GM23338 (cell line): ENCODE measurements at regions not wholly inside any gene's neighbourhood (a gene's known extent, or its start where the extent isn't known, plus 50 kb on each side); places are given as distances from the start of the nearest gene placed in this dataset.

Experiments
- ATAC-seq: fragments of 200-7000 bp; cut with Tn5 transposase; 3 replicates; pipeline ENCODE4 v1.9.1; 2020
- DNase-seq: peaks from one replicate; pipeline ENCODE4 v3.0.0-alpha.2; 2015; ENCODE audit warnings: low spot score
- H2AFZ ChIP-seq: fragments of 200-600 bp; sonication (generic); 2 replicates; pipeline ENCODE4 v1.8.0; 2016; ENCODE audit warnings: antibody characterized with exemption, mild to moderate bottlenecking, moderate library complexity
- H3F3A ChIP-seq: fragments of 200-600 bp; sonication (generic); replicated peaks from 2 replicates; pipeline ENCODE4 v1.8.0; 2017; ENCODE audit warnings: antibody characterized with exemption, mixed run types, low read depth
- H3K27ac ChIP-seq: fragments of 200-600 bp; sonication (generic); 2 replicates; pipeline ENCODE4 v1.6.1; 2016; ENCODE audit warnings: low read depth
- H3K27me3 ChIP-seq: fragments of 200-600 bp; sonication (generic); 2 replicates; pipeline ENCODE4 v1.8.0; 2016; ENCODE audit warnings: mild to moderate bottlenecking, mixed run types, moderate library complexity; ENCODE audit not compliant: insufficient read depth
- H3K36me3 ChIP-seq: fragments of 200-600 bp; sonication (generic); 2 replicates; pipeline ENCODE4 v1.8.0; 2016; ENCODE audit warnings: mild to moderate bottlenecking; ENCODE audit not compliant: insufficient read depth
- H3K4me1 ChIP-seq: fragments of 200-600 bp; sonication (generic); 2 replicates; pipeline ENCODE4 v1.8.0; 2016; ENCODE audit warnings: mild to moderate bottlenecking, moderate library complexity; ENCODE audit not compliant: insufficient read depth
- H3K4me2 ChIP-seq: fragments of 200-600 bp; sonication (generic); 2 replicates; pipeline ENCODE4 v1.7.1; 2017; ENCODE audit warnings: mixed run types
- H3K4me3 ChIP-seq: fragments of 200-600 bp; sonication (generic); 2 replicates; pipeline ENCODE4 v1.6.1; 2016; ENCODE audit warnings: mixed run types
- H3K79me2 ChIP-seq: fragments of 200-600 bp; sonication (generic); replicated peaks from 2 replicates; pipeline ENCODE4 v1.8.0; 2017; ENCODE audit warnings: mild to moderate bottlenecking; ENCODE audit not compliant: insufficient read depth
- H3K9me2 ChIP-seq: fragments of 200-600 bp; sonication (generic); 2 replicates; pipeline ENCODE4 v1.8.0; 2017; ENCODE audit not compliant: insufficient read depth
- H4K20me1 ChIP-seq: fragments of 200-600 bp; sonication (generic); replicated peaks from 2 replicates; pipeline ENCODE4 v1.8.0; 2017; ENCODE audit warnings: mild to moderate bottlenecking; ENCODE audit not compliant: insufficient read depth
- H3K27ac Mint-ChIP-seq: 2 replicates; pipeline ENCODE4 v1.8.0; 2020; ENCODE audit warnings: inconsistent platforms, mild to moderate bottlenecking, moderate library complexity, mixed read lengths
- H3K27me3 Mint-ChIP-seq: 3 replicates; pipeline ENCODE4 v1.8.0; 2022; ENCODE audit warnings: low read depth, mild to moderate bottlenecking, moderate library complexity, mixed read lengths, inconsistent platforms; ENCODE audit not compliant: insufficient read depth, poor library complexity
- H3K36me3 Mint-ChIP-seq: 3 replicates; pipeline ENCODE4 v1.8.0; 2021; ENCODE audit warnings: low read depth, mild to moderate bottlenecking, inconsistent platforms, moderate library complexity, mixed read lengths
- H3K4me1 Mint-ChIP-seq: 3 replicates; pipeline ENCODE4 v1.8.0; 2020; ENCODE audit warnings: mild to moderate bottlenecking, inconsistent platforms, mixed read lengths
- H3K4me3 Mint-ChIP-seq: 3 replicates; pipeline ENCODE4 v1.8.0; 2021; ENCODE audit warnings: moderate library complexity, mild to moderate bottlenecking, inconsistent platforms, mixed read lengths
- H3K9me3 Mint-ChIP-seq: 3 replicates; pipeline ENCODE4 v1.8.0; 2020; ENCODE audit warnings: moderate library complexity, mild to moderate bottlenecking, inconsistent platforms, mixed read lengths
- CREB1 ChIP-seq: fragments of 250-450 bp; sonication (Bioruptor Pico); IDR thresholded peaks from 2 replicates; pipeline ENCODE4 v1.5.0; 2020; ENCODE audit warnings: low read depth, mild to moderate bottlenecking, moderate library complexity
- ETS1 ChIP-seq: IDR thresholded peaks from 2 replicates; pipeline ENCODE4 v1.6.1; 2016; ENCODE audit warnings: antibody characterized with exemption
- POLR2AphosphoS5 ChIP-seq: IDR thresholded peaks from 2 replicates; pipeline ENCODE4 v1.6.1; 2016; ENCODE audit warnings: antibody characterized with exemption, low read depth
- REST ChIP-seq: IDR thresholded peaks from one replicate; pipeline ENCODE4 v1.6.1; 2018; ENCODE audit warnings: antibody characterized with exemption; ENCODE audit not compliant: unreplicated experiment
- STAT1 ChIP-seq: IDR thresholded peaks from one replicate; pipeline ENCODE4 v1.6.1; 2016; ENCODE audit warnings: antibody characterized with exemption; ENCODE audit not compliant: unreplicated experiment
- ZNF331 ChIP-seq: fragments of 250-450 bp; sonication (Bioruptor Pico); IDR thresholded peaks from 2 replicates; pipeline ENCODE4 v1.5.0; 2020; ENCODE audit warnings: low read depth, mild to moderate bottlenecking, moderate library complexity
- ZNF462 ChIP-seq: fragments of 250-450 bp; sonication (Bioruptor Pico); IDR thresholded peaks from 2 replicates; pipeline ENCODE4 v1.5.0; 2020; ENCODE audit warnings: mild to moderate bottlenecking, moderate library complexity

- TF ChIP-seq REST (no peak), CREB1 (CRISPR knock-in tag) (no peak)
Observed at GRCh38 chr9:12415361-12415760, 277.8 kb upstream of the TYRP1 start (continued).

DNA sequence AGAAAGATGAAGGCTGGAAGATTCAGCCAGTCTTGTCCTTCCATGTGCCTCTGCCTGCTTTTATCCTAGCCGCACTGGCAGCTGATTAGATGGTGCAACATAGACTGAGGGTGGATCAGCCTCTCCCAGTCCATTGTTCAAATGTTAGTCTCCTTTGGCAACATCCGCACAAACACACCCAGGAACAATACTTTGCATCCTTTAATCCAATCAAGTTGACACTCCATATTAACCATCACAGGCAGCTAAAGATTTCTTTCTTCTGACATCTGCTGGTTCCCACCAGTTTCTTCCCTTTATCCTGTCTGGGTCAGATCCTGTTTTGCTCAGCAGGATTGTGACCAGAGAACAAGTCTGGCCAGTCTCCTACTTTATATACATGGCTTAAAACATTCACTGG is 276.5 kb upstream of the TYRP1 start:
- DNase-seq (no peak), ATAC-seq (no peak)
- no peaks in the 10 kb centered on the region for H3K9me2 ChIP-seq
- H3K4me1 ChIP-seq, result no peaks in the 10 kb centered on the region
- H4K20me1 ChIP-seq, result no peaks in the 10 kb centered on the region
- H3K4me2 ChIP-seq, result no peak overlapping the region
- H3K27ac ChIP-seq, result no peak overlapping the region
- no peaks in the 10 kb centered on the region for H3K27me3 ChIP-seq
- Mint-ChIP-seq H3K36me3 (no peaks in the 10 kb centered on the region), H3K4me1 (peaks cover 5% of the 10 kb centered on the region; the same call in 2 of the 3 replicates), H3K9me3 (no peaks in the 10 kb centered on the region), H3K27me3 (no peaks in the 10 kb centered on the region), H3K27ac (no peak overlapping the region; the same call in 1 of the 2 replicates), H3K4me3 (no peak overlapping the region)
- TF ChIP-seq CREB1 (CRISPR knock-in tag) (no peak), STAT1 (no peak), REST (no peak), ZNF462 (CRISPR knock-in tag) (no peak), ZNF331 (CRISPR knock-in tag) (no peak), ETS1 (no peak), POLR2AphosphoS5 (no peak)
- H3F3A ChIP-seq, result no peaks in the 10 kb centered on the region
- H2AFZ ChIP-seq, result no peak overlapping the region
- no peaks in the 10 kb centered on the region for H3K36me3 ChIP-seq
- H3K4me3 ChIP-seq, result no peak overlapping the region
- no peaks in the 10 kb centered on the region for H3K79me2 ChIP-seq
